ENCODE measurements at regions not wholly inside any gene's neighbourhood (a gene's known extent, or its start where the extent isn't known, plus 50 kb on each side); places are given as distances from the start of the nearest gene placed in this dataset.

- TF ChIP-seq GABPA (tag; conservative IDR thresholded peaks at IDR 0.05; ENCODE audit: low read depth) (no peak), CREB3 (tag; conservative IDR thresholded peaks at IDR 0.05; ENCODE audit: low read depth) (no peak), HINFP (tag; conservative IDR thresholded peaks at IDR 0.05; ENCODE audit: low read depth) (no peak), SFPQ (IDR thresholded peaks at IDR 0.05; ENCODE audit: low read depth, low read length) (no peak), GATAD2B (IDR thresholded peaks at IDR 0.05; ENCODE audit: borderline replicate concordance) (no peak), LEF1 (IDR thresholded peaks at IDR 0.05) (no peak), CTCF (IDR thresholded peaks at IDR 0.05 in 2 of 3, conservative IDR thresholded peaks at IDR 0.05 in 1 of 3; ENCODE audit: insufficient read depth in 2 of 3, low read depth in 1 of 3, low read length in 3 of 3) (no peak), MLLT1 (IDR thresholded peaks at IDR 0.05) (no peak), ELF2 (CRISPR knock-in tag; IDR thresholded peaks at IDR 0.05) (no peak)
Measured at GRCh38 chr5:124438026-124438902, 308.2 kb downstream of the ZNF608 start.

Measured in K562 (cell line).